ENCODE measurements at regions not wholly inside any gene's neighbourhood (a gene's known extent, or its start where the extent isn't known, plus 50 kb on each side); places are given as distances from the start of the nearest gene placed in this dataset.
A peak's percentile ranks its signal among the peaks of the same experiment; 100 is the strongest.

GRCh38 chr6:15909290-15910070, 219.4 kb upstream of the MYLIP start:
- no peaks in the 10 kb centered on the region for H3K27me3 ChIP-seq (ENCODE audit: insufficient read depth, low read length)
- H2AK5ac ChIP-seq (ENCODE audit: insufficient read length, low read length) = no peak overlapping the region
- H2BK5ac ChIP-seq (ENCODE audit: insufficient read length, low read length) = no peak overlapping the region
- Mint-ChIP-seq H3K9me3 (peaks cover 0 to 2% of the 10 kb centered on the region in 2 experiments; a peak in 3 of 5 replicates), H3K27me3 (ENCODE audit: low read depth) (no peaks in the 10 kb centered on the region), H3K4me1 (peaks cover 84 to 85% of the 10 kb centered on the region in 2 experiments), H3K36me3 (ENCODE audit: insufficient read depth in 1 of 3, low read depth in 3 of 3) (no peaks in the 10 kb centered on the region; a peak in 1 of 7 replicates), H3K4me3 (no peak overlapping the region), H3K27ac (peak overlapping the region in 2 of 3 experiments; percentile 56 to 62; a peak in 2 of 7 replicates)
- no peak overlapping the region for H4K5ac ChIP-seq (ENCODE audit: insufficient read length, low read depth, low read length)
- no peak for DNase-seq
- no peak overlapping the region for H3K9ac ChIP-seq (ENCODE audit: extremely low read depth, insufficient read length, low read length)
- H3K14ac ChIP-seq (ENCODE audit: insufficient read depth, low read length) = no peak overlapping the region
- H4K20me1 ChIP-seq (ENCODE audit: control insufficient read depth, insufficient read depth, insufficient read length) = no peaks in the 10 kb centered on the region
- H2BK12ac ChIP-seq (ENCODE audit: insufficient read length, low read depth, low read length) = no peak overlapping the region
- H4K91ac ChIP-seq (ENCODE audit: insufficient read length, low read depth, low read length) = no peak overlapping the region
- H3K79me1 ChIP-seq (ENCODE audit: insufficient read depth, low read depth, low read length, poor library complexity, severe bottlenecking) = no peaks in the 10 kb centered on the region
- peaks cover 33% of the 10 kb centered on the region; the same call in 1 of the 2 replicates for H3K4me1 ChIP-seq (ENCODE audit: insufficient read depth, low read length)
- H2BK15ac ChIP-seq (ENCODE audit: low read depth, low read length) = no peak overlapping the region
- H4K8ac ChIP-seq (replicated peaks; ENCODE audit: insufficient read length, low read depth, low read length) = no peak overlapping the region
- H3K9me3 ChIP-seq (ENCODE audit: control insufficient read depth, low read depth, low read length) = no peaks in the 10 kb centered on the region
- no peak overlapping the region for H3K56ac ChIP-seq (ENCODE audit: insufficient read length, low read depth, low read length)
- no peak overlapping the region; the same call in 1 of the 2 replicates for H3K4ac ChIP-seq (ENCODE audit: low read depth, low read length)
- no CpG with 5 or more reads among the region's 10 CpGs for WGBS (ENCODE audit: extremely low coverage, insufficient read length, low lambda C conversion rate)
- no peak overlapping the region for H3K23ac ChIP-seq (ENCODE audit: insufficient read length, low read depth, low read length)
- no peak overlapping the region for H2AFZ ChIP-seq (ENCODE audit: low read length)
- H3K79me2 ChIP-seq (ENCODE audit: insufficient read depth, low read length) = no peaks in the 10 kb centered on the region
- H3K27ac ChIP-seq (ENCODE audit: insufficient read length, low read depth, low read length) = no peak overlapping the region
- H3K18ac ChIP-seq (ENCODE audit: insufficient read length, low read depth, low read length) = no peak overlapping the region
- no peak overlapping the region for H3T11ph ChIP-seq (ENCODE audit: low read length)
- H3K23me2 ChIP-seq (ENCODE audit: insufficient read length, low read depth, low read length, poor library complexity, severe bottlenecking) = no peaks in the 10 kb centered on the region
- H3K4me2 ChIP-seq (ENCODE audit: insufficient read depth, insufficient read length, low read length) = no peak overlapping the region
- TF ChIP-seq CTCF (conservative IDR thresholded peaks at IDR 0.05) = no peak
- H2BK120ac ChIP-seq (ENCODE audit: low read depth, low read length, poor library complexity, severe bottlenecking) = no peak overlapping the region
- no peak overlapping the region for H2BK20ac ChIP-seq (ENCODE audit: low read depth, low read length, poor library complexity, severe bottlenecking)
